ENCODE measurements at regions not wholly inside any gene's neighbourhood (a gene's known extent, or its start where the extent isn't known, plus 50 kb on each side); places are given as distances from the start of the nearest gene placed in this dataset.

DNA sequence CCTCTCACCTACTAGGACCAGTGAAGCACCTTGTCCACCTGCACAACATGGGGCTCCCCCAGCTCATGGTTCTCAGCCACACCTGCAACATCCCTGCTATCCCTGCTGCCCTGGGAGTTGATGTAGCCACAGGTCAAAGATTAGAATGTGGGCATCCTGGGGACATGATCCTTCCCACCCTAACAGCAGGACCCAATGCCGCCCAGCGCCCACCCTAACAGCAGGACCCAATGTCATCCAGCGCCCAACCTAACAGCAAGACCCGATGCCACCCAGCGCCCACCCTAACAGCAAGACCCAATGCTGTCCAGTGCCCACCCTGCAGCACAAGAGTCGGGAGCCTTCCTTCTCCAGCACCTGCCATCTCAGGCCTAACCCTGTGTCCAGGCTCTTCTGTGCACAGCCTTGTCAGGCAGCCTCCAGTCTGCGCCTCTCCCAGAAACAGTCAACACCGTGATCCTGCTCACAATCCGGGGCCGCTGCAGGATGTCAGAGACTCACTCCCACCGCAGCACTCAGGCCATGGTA, 237.3 kb upstream of the SALL3 start:
- DNase-seq (ENCODE audit: low read depth in 2 of 2), result no peak
- Histone ChIP-seq H2AFZ (ENCODE audit: low read length) (no peak overlapping the region), H3K9me3 (ENCODE audit: control insufficient read depth, insufficient read depth, low read depth, low read length) (no peaks in the 10 kb centered on the region)

DNA sequence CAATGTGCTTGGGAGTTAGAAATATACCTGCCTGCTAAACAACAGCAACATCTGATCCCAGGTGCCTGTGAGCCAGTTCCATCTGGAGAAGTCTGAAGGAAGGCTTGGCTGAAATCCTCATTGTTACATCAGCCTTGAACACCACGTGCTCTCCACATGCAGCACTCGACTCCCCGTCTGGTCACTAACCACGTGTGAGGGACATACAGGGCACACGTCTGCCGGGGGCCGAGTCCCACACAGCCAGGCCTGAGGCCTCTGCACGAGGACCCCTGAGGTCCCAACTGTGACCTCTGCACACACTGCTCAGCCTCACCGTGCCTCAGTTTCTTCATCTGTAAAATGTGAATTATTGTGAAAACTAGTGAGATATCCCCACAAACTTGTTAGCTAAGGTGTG, 236.5 kb upstream of the SALL3 start:
- no peaks in the 10 kb centered on the region for H4K20me1 ChIP-seq (ENCODE audit: control insufficient read depth, extremely low read depth, insufficient read depth, low read length)
- H3K4me3 ChIP-seq (replicated peaks in 1 of 4; ENCODE audit: control extremely low read depth in 1 of 4, insufficient read depth in 1 of 4, low read depth in 3 of 4, low read length in 4 of 4), result no peak overlapping the region
- no peak overlapping the region for H2AFZ ChIP-seq (ENCODE audit: low read length)
- no peaks in the 10 kb centered on the region for H3K36me3 ChIP-seq (ENCODE audit: control insufficient read depth, insufficient read depth, low read length)
- H3K27ac ChIP-seq (ENCODE audit: insufficient read depth, low read length), result no peak overlapping the region
- no peak for DNase-seq (ENCODE audit: low read depth in 2 of 2)
- H3K4me1 ChIP-seq (ENCODE audit: control insufficient read depth, extremely low read depth, insufficient read depth, low read length), result no peaks in the 10 kb centered on the region
- no peak overlapping the region for H3K4me2 ChIP-seq (ENCODE audit: extremely low read depth, insufficient read depth, low read length)
- no peak overlapping the region for H3K9ac ChIP-seq (ENCODE audit: insufficient read depth, low read length)
- H3K27me3 ChIP-seq (ENCODE audit: control insufficient read depth, insufficient read depth, low read length), result no peaks in the 10 kb centered on the region
- TF ChIP-seq EZH2 (IDR thresholded peaks at IDR 0.05; ENCODE audit: low read length, missing control alignments), result no peak
- TF ChIP-seq, protein P1, sequence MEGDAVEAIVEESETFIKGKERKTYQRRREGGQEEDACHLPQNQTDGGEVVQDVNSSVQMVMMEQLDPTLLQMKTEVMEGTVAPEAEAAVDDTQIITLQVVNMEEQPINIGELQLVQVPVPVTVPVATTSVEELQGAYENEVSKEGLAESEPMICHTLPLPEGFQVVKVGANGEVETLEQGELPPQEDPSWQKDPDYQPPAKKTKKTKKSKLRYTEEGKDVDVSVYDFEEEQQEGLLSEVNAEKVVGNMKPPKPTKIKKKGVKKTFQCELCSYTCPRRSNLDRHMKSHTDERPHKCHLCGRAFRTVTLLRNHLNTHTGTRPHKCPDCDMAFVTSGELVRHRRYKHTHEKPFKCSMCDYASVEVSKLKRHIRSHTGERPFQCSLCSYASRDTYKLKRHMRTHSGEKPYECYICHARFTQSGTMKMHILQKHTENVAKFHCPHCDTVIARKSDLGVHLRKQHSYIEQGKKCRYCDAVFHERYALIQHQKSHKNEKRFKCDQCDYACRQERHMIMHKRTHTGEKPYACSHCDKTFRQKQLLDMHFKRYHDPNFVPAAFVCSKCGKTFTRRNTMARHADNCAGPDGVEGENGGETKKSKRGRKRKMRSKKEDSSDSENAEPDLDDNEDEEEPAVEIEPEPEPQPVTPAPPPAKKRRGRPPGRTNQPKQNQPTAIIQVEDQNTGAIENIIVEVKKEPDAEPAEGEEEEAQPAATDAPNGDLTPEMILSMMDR (conservative IDR thresholded peaks at IDR 0.05 in 1 of 2, IDR thresholded peaks at IDR 0.05 in 1 of 2; ENCODE audit: low read depth in 1 of 2, low read length in 2 of 2), result no peak
- no peaks in the 10 kb centered on the region for H3K9me3 ChIP-seq (ENCODE audit: control insufficient read depth, insufficient read depth, low read depth, low read length)
- H3K79me2 ChIP-seq (ENCODE audit: control insufficient read depth, insufficient read depth, low read length), result no peaks in the 10 kb centered on the region

More for the DNA sequence above, 237.3 kb upstream of the SALL3 start:
- no peak overlapping the region for H3K9ac ChIP-seq (ENCODE audit: insufficient read depth, low read length)
- no peaks in the 10 kb centered on the region for H3K27me3 ChIP-seq (ENCODE audit: control insufficient read depth, insufficient read depth, low read length)
- no peaks in the 10 kb centered on the region for H3K36me3 ChIP-seq (ENCODE audit: control insufficient read depth, insufficient read depth, low read length)
- no peaks in the 10 kb centered on the region for H4K20me1 ChIP-seq (ENCODE audit: control insufficient read depth, extremely low read depth, insufficient read depth, low read length)
- H3K4me1 ChIP-seq (ENCODE audit: control insufficient read depth, extremely low read depth, insufficient read depth, low read length), result no peaks in the 10 kb centered on the region
- TF ChIP-seq EZH2 (IDR thresholded peaks at IDR 0.05; ENCODE audit: low read length, missing control alignments), result no peak
- TF ChIP-seq, protein P1 (conservative IDR thresholded peaks at IDR 0.05 in 1 of 2, IDR thresholded peaks at IDR 0.05 in 1 of 2; ENCODE audit: low read depth in 1 of 2, low read length in 2 of 2), result no peak
- H3K4me3 ChIP-seq (replicated peaks in 1 of 4; ENCODE audit: control extremely low read depth in 1 of 4, insufficient read depth in 1 of 4, low read depth in 3 of 4, low read length in 4 of 4), result no peak overlapping the region
- no peak overlapping the region for H3K27ac ChIP-seq (ENCODE audit: insufficient read depth, low read length)
- H3K79me2 ChIP-seq (ENCODE audit: control insufficient read depth, insufficient read depth, low read length), result no peaks in the 10 kb centered on the region
- H3K4me2 ChIP-seq (ENCODE audit: extremely low read depth, insufficient read depth, low read length), result no peak overlapping the region

DNA sequence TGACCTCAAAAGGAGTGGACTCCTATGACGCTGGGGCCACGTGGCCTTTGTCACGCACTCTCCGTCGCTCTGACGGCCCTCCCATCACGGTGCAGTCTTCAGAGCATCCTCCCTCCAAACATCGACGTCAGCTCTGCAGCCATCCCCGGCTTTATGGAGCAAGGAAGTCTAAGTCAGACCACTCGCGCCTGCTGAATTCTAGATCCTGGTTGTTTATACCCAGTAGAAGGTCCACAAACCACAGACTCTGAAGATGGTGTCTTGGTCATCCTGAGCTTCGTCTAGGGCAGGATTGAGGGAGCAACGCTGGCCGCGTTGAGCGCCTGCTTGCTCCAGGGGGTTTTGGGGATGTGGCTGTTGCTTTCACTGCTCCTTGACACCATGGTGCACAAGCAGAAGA, 228.0 kb upstream of the SALL3 start:
- H3K27me3 ChIP-seq (ENCODE audit: control insufficient read depth, insufficient read depth, low read length), result no peaks in the 10 kb centered on the region
- H3K4me2 ChIP-seq (ENCODE audit: extremely low read depth, insufficient read depth, low read length), result no peak overlapping the region
- no peaks in the 10 kb centered on the region for H4K20me1 ChIP-seq (ENCODE audit: control insufficient read depth, extremely low read depth, insufficient read depth, low read length)
- H3K4me1 ChIP-seq (ENCODE audit: control insufficient read depth, extremely low read depth, insufficient read depth, low read length), result no peaks in the 10 kb centered on the region
- H3K79me2 ChIP-seq (ENCODE audit: control insufficient read depth, insufficient read depth, low read length), result no peaks in the 10 kb centered on the region
- no peak overlapping the region for H3K9ac ChIP-seq (ENCODE audit: insufficient read depth, low read length)
- no peak for DNase-seq (ENCODE audit: low read depth in 2 of 2)
- TF ChIP-seq EZH2 (IDR thresholded peaks at IDR 0.05; ENCODE audit: low read length, missing control alignments), result no peak
- TF ChIP-seq, protein P1 (conservative IDR thresholded peaks at IDR 0.05 in 1 of 2, IDR thresholded peaks at IDR 0.05 in 1 of 2; ENCODE audit: low read depth in 1 of 2, low read length in 2 of 2), result no peak
- no peak overlapping the region for H2AFZ ChIP-seq (ENCODE audit: low read length)
- no peaks in the 10 kb centered on the region for H3K36me3 ChIP-seq (ENCODE audit: control insufficient read depth, insufficient read depth, low read length)
- no peak overlapping the region for H3K27ac ChIP-seq (ENCODE audit: insufficient read depth, low read length)
- H3K4me3 ChIP-seq (replicated peaks in 1 of 4; ENCODE audit: control extremely low read depth in 1 of 4, insufficient read depth in 1 of 4, low read depth in 3 of 4, low read length in 4 of 4), result no peak overlapping the region
- no peaks in the 10 kb centered on the region for H3K9me3 ChIP-seq (ENCODE audit: control insufficient read depth, insufficient read depth, low read depth, low read length)

Measured in fibroblast of lung (primary cell).